SK-N-SH treated with all-trans-retinoic acid at 6 μM for 48 hours (cell line): ENCODE measurements at regions not wholly inside any gene's neighbourhood (a gene's known extent, or its start where the extent isn't known, plus 50 kb on each side); places are given as distances from the start of the nearest gene placed in this dataset.

Experiments
- ATAC-seq: fragments of 200-7000 bp; cut with Tn5 transposase; 3 replicates; pipeline ENCODE4 v1.9.1; 2020; ENCODE audit warnings: mild to moderate bottlenecking, moderate library complexity
- ARNTL ChIP-seq: fragments of 450-650 bp; formaldehyde crosslinking; IDR thresholded peaks from 2 replicates; pipeline ENCODE4 v1.5.0; 2020; ENCODE audit warnings: low read depth, mild to moderate bottlenecking, moderate library complexity, borderline replicate concordance
- BACH2 ChIP-seq: fragments of 250-450 bp; sonication (Bioruptor Pico); IDR thresholded peaks from 2 replicates; pipeline ENCODE4 v1.9.0; 2021; ENCODE audit warnings: mild to moderate bottlenecking, borderline replicate concordance
- CSDC2 ChIP-seq: fragments of 250-450 bp; sonication (Bioruptor Pico); IDR thresholded peaks from 2 replicates; pipeline ENCODE4 v1.5.0; 2020; ENCODE audit warnings: mild to moderate bottlenecking, moderate library complexity
- ESRRG ChIP-seq: fragments of 250-450 bp; sonication (Bioruptor Pico); IDR thresholded peaks from 2 replicates; pipeline ENCODE4 v1.6.1; 2021; ENCODE audit warnings: mild to moderate bottlenecking
- GLIS3 ChIP-seq: fragments of 250-450 bp; sonication (Bioruptor Pico); IDR thresholded peaks from 2 replicates; pipeline ENCODE4 v1.5.0; 2020; ENCODE audit warnings: mild to moderate bottlenecking, moderate library complexity
- ISL1 ChIP-seq: fragments of 250-450 bp; sonication (Bioruptor Pico); IDR thresholded peaks from 2 replicates; pipeline ENCODE4 v2.1.2; 2022; ENCODE audit warnings: mild to moderate bottlenecking, moderate library complexity
- PPARA ChIP-seq: fragments of 250-450 bp; sonication (Bioruptor Pico); IDR thresholded peaks from 2 replicates; pipeline ENCODE4 v1.5.0; 2020; ENCODE audit warnings: mild to moderate bottlenecking, borderline replicate concordance
- RARB ChIP-seq: fragments of 250-450 bp; sonication (Bioruptor Pico); IDR thresholded peaks from 2 replicates; pipeline ENCODE4 v1.8.0; 2021; ENCODE audit warnings: mild to moderate bottlenecking, moderate library complexity
- SNAI2 ChIP-seq: fragments of 250-450 bp; sonication (Bioruptor Pico); IDR thresholded peaks from 2 replicates; pipeline ENCODE4 v1.5.0; 2020; ENCODE audit warnings: mild to moderate bottlenecking, moderate library complexity
- TCF4 ChIP-seq: fragments of 250-450 bp; sonication (Bioruptor Pico); IDR thresholded peaks from 2 replicates; pipeline ENCODE4 v1.8.0; 2021; ENCODE audit warnings: mild to moderate bottlenecking, moderate library complexity, borderline replicate concordance
- TOX ChIP-seq: fragments of 250-450 bp; sonication (Bioruptor Pico); IDR thresholded peaks from 2 replicates; pipeline ENCODE4 v1.8.0; 2021; ENCODE audit warnings: mild to moderate bottlenecking, moderate library complexity, borderline replicate concordance
- ZC3H10 ChIP-seq: fragments of 250-450 bp; sonication (Bioruptor Pico); IDR thresholded peaks from 2 replicates; pipeline ENCODE4 v1.5.1; 2021; ENCODE audit warnings: mild to moderate bottlenecking, moderate library complexity
- ZFP3 ChIP-seq: fragments of 250-450 bp; sonication (Bioruptor Pico); IDR thresholded peaks from 2 replicates; pipeline ENCODE4 v1.5.0; 2020; ENCODE audit warnings: mild to moderate bottlenecking, moderate library complexity
- ZNF565 ChIP-seq: fragments of 450-650 bp; formaldehyde crosslinking; conservative IDR thresholded peaks from 2 replicates; pipeline ENCODE4 v1.5.0; 2020; ENCODE audit warnings: low read depth, mild to moderate bottlenecking, moderate library complexity
- TF ChIP-seq, protein P1 (sequence below): fragments of 250-450 bp; sonication (Bioruptor Pico); IDR thresholded peaks from 2 replicates; pipeline ENCODE4 v1.5.1; 2020; ENCODE audit warnings: low read depth, mild to moderate bottlenecking, moderate library complexity
- TF ChIP-seq, protein P2 (sequence below): fragments of 250-450 bp; sonication (Bioruptor Pico); IDR thresholded peaks from 2 replicates; pipeline ENCODE4 v1.5.1; 2021; ENCODE audit warnings: mild to moderate bottlenecking, moderate library complexity
- TF ChIP-seq, protein P3 (sequence below): fragments of 250-450 bp; sonication (Bioruptor Pico); IDR thresholded peaks from 2 replicates; pipeline ENCODE4 v1.8.0; 2021; ENCODE audit warnings: low read depth, mild to moderate bottlenecking, moderate library complexity, borderline replicate concordance
- TF ChIP-seq, protein P4 (sequence below): fragments of 250-450 bp; sonication (Bioruptor Pico); IDR thresholded peaks from 2 replicates; pipeline ENCODE4 v1.5.0; 2020; ENCODE audit warnings: mild to moderate bottlenecking, moderate library complexity

DNA sequence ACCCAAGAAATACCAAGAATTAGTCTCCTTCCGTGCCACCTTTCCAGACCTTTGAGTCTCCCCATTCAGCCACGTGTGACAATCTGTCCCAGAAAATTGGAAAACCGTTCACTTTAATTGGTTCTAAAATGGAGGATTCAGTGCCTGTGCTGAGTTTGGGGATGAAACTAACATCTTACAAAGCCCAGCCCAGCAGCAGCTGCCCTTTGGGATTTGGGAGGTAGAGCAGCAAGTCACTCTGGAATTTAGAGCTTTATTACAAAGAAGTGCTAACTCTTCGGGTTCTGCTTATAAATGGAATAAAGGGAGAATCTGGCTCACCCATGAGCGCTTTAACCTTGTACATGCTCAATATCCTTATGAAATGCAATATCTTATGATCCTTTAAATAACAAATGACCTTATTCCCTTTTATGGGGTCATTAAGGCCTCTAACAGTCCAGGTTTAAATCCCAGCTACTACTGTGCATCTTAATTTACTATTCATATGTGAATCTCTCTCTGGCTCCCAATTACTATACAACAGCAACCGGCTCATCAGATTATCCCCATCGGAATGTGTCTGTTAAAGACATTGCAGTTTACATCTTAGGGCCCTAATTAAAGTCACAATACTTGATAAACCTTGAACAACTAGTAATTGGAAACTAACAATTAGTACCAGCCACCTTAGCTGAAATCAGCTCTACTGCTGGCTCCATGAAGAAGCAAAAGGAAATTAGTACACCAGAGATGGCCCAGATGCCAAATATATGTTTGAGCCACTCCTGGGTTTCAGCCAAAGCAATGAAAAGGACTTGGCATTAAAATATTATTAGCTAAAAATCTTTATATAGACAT, 271.8 kb upstream of the SMARCA2 start (continued):
- TF ChIP-seq, protein P1, sequence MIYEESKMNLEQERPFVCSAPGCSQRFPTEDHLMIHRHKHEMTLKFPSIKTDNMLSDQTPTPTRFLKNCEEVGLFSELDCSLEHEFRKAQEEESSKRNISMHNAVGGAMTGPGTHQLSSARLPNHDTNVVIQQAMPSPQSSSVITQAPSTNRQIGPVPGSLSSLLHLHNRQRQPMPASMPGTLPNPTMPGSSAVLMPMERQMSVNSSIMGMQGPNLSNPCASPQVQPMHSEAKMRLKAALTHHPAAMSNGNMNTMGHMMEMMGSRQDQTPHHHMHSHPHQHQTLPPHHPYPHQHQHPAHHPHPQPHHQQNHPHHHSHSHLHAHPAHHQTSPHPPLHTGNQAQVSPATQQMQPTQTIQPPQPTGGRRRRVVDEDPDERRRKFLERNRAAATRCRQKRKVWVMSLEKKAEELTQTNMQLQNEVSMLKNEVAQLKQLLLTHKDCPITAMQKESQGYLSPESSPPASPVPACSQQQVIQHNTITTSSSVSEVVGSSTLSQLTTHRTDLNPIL (CRISPR knock-in tag): no peak

DNA sequence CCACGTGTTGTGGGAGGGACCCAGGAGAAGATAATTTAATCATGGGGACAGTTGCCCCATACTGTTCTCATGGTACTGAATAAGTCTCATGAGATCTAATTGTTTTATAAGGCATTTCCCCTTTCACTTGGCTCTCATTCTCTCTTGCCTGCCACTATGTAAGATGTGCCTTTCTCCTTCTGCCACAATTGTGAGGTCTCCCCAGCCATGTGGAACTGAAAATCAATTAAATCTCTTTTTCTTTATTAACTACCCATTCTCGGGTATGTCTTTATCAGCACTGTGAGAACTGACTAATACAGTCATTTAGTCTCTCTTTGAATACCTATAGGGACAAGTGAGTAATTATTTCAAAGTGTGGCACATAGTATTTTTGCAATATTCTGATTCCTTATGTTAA, 269.2 kb upstream of the SMARCA2 start:
- no peak for ATAC-seq
- TF ChIP-seq TOX: no peak
- TF ChIP-seq ZFP3 (CRISPR knock-in tag): no peak
- no peak for TF ChIP-seq ESRRG (CRISPR knock-in tag)

DNA sequence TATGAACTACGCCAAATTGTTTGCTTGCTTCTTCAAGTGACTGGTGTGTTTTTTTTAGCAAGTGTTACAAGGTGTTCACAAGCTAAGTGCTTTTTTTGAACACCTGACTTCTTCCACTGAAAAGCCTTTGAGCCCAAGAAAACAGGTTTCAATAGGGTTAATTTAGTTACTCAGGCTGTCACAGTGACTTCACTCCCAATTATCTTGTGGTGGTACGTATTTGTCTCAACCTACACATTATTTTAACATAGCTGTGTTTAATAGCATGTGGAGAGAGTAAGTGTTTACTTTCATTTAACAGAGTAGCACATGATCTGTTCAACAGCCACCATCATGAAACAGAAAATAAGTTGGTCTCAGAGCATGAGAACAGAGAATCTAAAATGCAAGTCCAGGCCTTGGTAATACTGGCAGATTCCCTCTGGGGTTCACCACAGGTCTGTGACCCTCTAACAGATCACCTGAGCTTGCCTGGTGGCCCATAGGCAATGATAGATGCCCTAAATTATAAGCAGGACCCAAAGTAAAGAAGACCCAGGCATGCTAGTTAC, 267.7 kb upstream of the SMARCA2 start:
- ATAC-seq: no peak
- no peak for TF ChIP-seq ZNF565 (CRISPR knock-in tag)
- TF ChIP-seq, protein P1 (CRISPR knock-in tag): no peak
- no peak for TF ChIP-seq ARNTL (CRISPR knock-in tag)
- TF ChIP-seq SNAI2 (CRISPR knock-in tag): no peak
- no peak for TF ChIP-seq GLIS3 (CRISPR knock-in tag)
- TF ChIP-seq TOX: no peak
- no peak for TF ChIP-seq CSDC2
- no peak for TF ChIP-seq ZC3H10 (CRISPR knock-in tag)
- TF ChIP-seq, protein P2, sequence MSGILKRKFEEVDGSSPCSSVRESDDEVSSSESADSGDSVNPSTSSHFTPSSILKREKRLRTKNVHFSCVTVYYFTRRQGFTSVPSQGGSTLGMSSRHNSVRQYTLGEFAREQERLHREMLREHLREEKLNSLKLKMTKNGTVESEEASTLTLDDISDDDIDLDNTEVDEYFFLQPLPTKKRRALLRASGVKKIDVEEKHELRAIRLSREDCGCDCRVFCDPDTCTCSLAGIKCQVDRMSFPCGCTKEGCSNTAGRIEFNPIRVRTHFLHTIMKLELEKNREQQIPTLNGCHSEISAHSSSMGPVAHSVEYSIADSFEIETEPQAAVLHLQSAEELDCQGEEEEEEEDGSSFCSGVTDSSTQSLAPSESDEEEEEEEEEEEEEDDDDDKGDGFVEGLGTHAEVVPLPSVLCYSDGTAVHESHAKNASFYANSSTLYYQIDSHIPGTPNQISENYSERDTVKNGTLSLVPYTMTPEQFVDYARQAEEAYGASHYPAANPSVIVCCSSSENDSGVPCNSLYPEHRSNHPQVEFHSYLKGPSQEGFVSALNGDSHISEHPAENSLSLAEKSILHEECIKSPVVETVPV (CRISPR knock-in tag): no peak
- no peak for TF ChIP-seq ISL1 (CRISPR knock-in tag)
- TF ChIP-seq, protein P3, sequence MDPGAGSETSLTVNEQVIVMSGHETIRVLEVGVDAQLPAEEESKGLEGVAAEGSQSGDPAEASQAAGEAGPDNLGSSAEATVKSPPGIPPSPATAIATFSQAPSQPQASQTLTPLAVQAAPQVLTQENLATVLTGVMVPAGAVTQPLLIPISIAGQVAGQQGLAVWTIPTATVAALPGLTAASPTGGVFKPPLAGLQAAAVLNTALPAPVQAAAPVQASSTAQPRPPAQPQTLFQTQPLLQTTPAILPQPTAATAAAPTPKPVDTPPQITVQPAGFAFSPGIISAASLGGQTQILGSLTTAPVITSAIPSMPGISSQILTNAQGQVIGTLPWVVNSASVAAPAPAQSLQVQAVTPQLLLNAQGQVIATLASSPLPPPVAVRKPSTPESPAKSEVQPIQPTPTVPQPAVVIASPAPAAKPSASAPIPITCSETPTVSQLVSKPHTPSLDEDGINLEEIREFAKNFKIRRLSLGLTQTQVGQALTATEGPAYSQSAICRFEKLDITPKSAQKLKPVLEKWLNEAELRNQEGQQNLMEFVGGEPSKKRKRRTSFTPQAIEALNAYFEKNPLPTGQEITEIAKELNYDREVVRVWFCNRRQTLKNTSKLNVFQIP (CRISPR knock-in tag): no peak
- TF ChIP-seq RARB (CRISPR knock-in tag): no peak
- no peak for TF ChIP-seq TCF4 (CRISPR knock-in tag)
- TF ChIP-seq, protein P4, sequence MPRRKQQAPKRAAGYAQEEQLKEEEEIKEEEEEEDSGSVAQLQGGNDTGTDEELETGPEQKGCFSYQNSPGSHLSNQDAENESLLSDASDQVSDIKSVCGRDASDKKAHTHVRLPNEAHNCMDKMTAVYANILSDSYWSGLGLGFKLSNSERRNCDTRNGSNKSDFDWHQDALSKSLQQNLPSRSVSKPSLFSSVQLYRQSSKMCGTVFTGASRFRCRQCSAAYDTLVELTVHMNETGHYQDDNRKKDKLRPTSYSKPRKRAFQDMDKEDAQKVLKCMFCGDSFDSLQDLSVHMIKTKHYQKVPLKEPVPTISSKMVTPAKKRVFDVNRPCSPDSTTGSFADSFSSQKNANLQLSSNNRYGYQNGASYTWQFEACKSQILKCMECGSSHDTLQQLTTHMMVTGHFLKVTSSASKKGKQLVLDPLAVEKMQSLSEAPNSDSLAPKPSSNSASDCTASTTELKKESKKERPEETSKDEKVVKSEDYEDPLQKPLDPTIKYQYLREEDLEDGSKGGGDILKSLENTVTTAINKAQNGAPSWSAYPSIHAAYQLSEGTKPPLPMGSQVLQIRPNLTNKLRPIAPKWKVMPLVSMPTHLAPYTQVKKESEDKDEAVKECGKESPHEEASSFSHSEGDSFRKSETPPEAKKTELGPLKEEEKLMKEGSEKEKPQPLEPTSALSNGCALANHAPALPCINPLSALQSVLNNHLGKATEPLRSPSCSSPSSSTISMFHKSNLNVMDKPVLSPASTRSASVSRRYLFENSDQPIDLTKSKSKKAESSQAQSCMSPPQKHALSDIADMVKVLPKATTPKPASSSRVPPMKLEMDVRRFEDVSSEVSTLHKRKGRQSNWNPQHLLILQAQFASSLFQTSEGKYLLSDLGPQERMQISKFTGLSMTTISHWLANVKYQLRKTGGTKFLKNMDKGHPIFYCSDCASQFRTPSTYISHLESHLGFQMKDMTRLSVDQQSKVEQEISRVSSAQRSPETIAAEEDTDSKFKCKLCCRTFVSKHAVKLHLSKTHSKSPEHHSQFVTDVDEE: no peak
- no peak for TF ChIP-seq PPARA (CRISPR knock-in tag)
- no peak for TF ChIP-seq BACH2 (CRISPR knock-in tag)

DNA sequence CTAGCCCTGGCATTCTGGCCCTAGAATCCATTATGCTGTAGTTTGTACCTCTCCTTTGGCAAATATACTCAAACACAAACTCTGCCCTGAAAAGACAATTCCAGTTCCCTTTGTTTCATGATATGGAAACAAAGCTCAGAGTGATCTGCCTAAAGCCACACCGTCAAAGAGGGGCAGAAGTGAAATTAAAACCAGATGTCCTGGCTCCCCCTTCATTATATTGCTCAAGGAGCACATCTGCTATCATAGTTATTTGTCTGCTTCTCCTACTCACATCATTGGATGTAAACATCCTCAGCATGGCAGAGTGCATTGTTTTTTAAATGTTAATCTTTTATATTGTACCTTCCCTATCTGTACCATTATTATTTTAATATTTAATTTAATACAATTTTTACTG, 266.7 kb upstream of the SMARCA2 start:
- ATAC-seq: no peak

More for the DNA sequence above, 266.7 kb upstream of the SMARCA2 start:
- TF ChIP-seq, protein P4: no peak
- TF ChIP-seq GLIS3 (CRISPR knock-in tag): no peak
- TF ChIP-seq PPARA (CRISPR knock-in tag): no peak
- TF ChIP-seq TCF4 (CRISPR knock-in tag): peak; percentile 71; the same call in 1 of the 2 replicates
- no peak for TF ChIP-seq ZNF565 (CRISPR knock-in tag)
- TF ChIP-seq ARNTL (CRISPR knock-in tag): no peak
- TF ChIP-seq, protein P2 (CRISPR knock-in tag): no peak
